Limb (tissue), 2 donors: ENCODE measurements at regions not wholly inside any gene's neighbourhood (a gene's known extent, or its start where the extent isn't known, plus 50 kb on each side); places are given as distances from the start of the nearest gene placed in this dataset.

ENCODE experiments used
- DNase-seq, 2 donors: peaks; one replicate each; pipeline ENCODE4 v3.0.0-alpha.2; 2016; ENCODE audit errors: extremely low spot score in 2 of 2

DNA sequence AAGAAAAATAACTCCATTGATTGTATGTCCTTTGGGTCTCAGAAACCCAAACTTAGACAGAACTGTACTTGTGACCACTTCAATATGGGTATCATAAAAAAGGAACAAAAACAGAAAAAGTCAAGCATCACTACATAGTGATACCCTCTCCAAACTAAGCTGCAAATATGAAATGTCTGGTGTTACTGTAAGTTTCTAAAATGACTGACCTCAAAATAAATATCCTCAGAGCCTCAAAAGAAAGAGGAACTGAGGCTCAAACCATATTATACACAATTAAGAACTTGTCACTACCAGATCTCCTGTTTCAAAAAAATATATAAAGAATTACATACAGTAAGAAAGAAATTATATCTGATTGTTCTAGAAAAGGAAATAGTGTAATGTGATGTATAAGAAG lies 787.9 kb upstream of the KLHL1 start:
- DNase-seq, result no peak

DNA sequence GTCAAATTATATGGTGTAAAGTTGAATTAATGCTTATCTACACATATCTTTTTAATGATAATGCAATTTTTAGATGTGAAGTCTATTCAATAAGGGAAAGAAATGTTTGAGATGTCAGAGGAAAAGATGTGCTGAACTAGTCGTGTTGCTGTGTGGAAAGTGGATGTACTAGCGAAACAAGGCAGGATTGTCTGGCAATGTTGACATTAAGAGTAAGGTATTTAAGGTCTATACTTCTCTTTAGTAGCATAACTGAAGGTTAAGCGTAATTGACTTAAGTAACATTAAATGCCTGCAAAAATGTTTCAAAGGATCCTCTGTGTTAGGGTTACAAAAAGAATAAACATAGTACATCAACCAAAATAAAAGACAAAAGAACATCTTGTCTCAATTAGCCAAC lies 787.3 kb upstream of the KLHL1 start:
- no peak for DNase-seq

DNA sequence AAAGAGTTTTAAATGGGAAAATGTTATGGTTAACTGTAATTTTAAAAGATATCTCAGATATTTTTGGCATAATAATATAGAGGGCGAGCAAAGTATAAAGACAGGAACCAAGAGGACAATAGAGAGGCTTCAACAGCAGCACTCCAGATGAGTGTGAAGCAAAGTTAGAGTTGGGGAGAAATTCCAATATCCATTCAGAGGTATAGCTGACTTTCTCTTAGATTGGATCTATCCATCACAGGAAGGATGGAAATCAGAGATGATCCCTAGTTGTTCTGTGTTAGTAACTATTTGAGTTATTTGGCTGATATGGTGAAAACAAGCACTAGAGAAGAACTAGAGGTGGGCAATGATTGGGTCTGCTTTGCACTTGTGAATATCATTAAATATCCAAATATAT lies 786.0 kb upstream of the KLHL1 start:
- DNase-seq, result no peak

DNA sequence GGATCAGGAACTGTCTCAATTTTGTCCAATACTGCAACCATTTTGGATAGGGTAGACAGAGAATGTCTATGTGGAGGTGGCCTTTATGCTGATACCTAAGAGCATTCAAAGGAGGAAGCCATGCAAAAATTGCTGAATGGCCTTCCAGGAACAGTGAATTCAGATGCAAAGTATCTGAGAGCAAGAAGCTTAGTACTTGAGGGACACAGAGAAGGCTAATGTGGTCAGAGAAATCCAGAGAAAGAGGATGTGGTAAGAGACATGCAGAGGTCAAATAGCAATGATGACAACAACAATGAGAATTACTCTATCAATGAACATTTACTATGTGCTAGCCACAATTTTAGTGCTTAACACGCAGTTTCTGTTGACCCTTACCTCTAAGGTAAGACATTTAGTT lies 785.6 kb upstream of the KLHL1 start:
- no peak for DNase-seq

DNA sequence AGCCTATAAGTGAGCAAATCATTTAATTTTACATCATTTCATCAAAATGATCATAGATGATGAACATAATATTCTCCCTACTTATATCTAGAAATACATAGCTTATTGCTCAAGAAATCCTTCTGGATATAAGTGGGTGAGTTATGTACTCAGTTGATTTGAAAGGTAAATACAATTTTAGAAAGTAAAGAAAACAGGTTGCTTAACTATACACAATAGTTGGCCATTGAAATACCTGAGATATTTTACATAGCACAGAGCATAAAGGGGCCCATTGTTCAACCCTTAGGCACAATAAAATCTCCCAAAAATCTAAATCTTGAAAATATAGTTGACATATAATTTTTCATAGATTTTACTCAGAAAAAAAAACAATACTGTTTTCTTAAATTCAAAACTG lies 782.0 kb upstream of the KLHL1 start:
- DNase-seq, result no peak

DNA sequence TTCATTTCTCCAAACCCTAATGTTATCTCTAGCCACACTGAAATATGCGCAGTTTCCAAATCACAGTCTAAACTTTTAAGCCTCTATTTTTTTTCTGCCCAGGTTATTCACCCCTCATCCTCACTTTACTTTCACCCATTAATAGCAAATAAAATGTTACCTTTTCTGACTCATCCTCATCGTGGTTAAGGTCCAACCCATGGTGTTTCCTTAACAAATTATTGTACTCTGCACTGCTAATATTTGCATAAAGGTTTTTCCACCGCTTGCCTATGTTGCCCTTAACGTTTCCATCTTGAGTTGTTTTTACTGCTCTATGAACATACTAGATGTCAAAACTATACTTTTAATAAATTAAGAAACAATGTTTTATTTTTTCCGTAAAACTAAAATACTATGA lies 780.9 kb upstream of the KLHL1 start:
- DNase-seq, result no peak

DNA sequence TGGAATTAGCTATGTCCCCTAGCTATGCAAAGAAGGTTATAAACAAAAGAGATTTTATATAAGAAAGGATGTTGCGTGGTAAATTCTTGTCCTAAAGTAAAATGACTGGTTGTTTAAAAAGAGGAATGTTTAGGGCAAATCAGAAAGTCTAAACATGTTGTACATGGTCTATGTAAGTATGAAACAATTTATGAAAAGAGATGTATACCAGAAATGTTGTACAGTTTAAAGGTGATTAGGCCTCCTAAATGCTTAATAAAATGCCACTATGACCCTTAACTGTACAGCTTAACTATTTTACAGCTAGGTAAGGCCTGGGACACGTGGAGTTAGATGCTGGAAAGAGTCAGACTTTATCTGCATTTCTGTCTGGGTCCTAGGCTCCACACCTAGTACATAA lies 775.9 kb upstream of the KLHL1 start:
- DNase-seq, result no peak

DNA sequence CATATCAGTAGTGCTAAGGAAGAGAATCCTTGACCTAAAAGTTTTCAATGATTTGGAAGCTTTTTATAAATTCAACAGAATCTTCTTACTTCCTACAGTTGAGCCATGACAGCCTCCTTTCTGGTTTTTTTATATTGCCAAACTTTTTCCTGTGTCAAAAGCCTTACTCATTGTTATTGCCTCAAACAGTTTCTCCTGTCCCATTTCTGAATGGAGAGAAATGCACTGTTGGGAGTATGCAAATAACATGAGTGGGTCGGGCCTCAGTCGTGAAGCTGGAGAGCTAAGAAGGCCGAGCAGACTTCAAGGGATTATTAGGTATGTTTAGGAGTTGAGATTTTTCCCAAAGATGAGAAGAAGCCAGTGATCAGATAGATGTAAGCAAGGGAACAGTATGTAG lies 766.4 kb upstream of the KLHL1 start:
- DNase-seq, result no peak

DNA sequence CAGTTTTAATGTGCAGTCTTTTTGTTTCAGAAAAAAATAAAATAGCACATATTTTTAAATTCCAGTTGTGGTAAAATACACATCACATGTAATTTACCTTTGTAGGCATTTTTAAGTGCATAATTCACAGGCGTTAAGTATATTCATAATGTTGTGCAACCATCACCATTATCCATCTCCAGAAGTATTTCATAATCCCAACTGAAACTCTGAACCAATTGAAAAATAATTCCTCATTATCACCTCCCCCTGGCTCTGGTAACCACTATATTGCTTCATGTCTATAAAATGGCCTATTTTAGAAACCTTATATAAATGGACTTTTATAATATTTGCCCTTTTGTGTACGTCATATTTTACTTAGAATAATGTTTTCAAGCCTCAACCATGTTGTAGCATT lies 756.5 kb upstream of the KLHL1 start:
- DNase-seq, result no peak

DNA sequence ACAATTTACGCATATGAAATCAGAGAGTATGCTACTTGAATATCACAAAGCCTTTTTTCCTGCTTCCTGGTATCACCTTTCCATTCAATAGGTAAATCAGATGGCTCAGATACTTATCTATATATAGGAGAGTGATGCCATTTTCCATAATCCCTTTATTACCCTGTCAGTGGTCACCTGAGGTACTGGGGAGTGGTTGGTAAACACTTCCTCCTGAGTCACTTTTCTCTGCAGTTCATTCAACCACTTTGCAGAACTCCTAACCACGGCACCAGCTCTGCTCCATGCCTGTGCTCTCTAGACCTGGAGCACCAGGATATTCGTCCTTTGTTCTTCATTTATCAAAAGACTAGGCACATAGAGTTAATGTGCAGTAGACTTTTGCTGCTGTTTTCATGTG lies 748.5 kb upstream of the KLHL1 start:
- no peak for DNase-seq

DNA sequence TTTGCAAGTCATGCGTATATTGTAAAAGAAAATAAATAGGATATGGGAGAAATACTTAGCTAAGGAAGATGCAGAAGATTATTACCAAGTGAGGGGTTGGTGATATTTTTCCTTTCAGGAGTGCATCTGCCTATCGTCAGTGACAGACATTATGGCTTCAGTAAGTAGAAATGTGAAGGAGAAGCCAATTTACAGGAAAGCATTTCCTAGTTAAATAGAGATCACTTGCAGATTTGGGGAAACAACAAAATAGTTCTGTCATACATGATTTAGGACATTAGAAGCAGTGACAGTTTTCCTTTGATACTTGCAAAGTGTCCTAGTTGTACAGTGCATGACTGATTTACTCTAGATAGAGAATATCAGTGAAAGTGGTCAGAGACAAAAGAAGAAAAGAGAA lies 747.8 kb upstream of the KLHL1 start:
- DNase-seq, result no peak

DNA sequence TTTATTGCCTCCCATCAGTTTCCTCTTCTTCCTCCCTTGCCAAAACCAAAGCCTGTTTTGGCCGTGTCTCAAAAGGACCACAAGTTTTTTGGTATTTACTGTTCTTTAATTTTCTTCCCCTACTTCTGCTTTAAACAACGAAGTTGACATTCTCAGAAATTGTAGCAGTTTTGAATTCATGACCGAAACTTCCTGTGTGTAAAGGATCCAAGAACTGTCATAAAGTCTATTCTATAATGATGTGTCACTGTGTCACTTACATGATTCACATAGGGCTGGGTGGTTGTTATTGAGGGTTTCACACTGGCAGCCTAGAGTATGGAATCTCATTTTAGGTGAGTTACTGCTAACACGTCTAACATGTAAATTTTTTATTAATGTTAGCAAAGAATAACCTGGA lies 741.0 kb upstream of the KLHL1 start:
- DNase-seq, result no peak

DNA sequence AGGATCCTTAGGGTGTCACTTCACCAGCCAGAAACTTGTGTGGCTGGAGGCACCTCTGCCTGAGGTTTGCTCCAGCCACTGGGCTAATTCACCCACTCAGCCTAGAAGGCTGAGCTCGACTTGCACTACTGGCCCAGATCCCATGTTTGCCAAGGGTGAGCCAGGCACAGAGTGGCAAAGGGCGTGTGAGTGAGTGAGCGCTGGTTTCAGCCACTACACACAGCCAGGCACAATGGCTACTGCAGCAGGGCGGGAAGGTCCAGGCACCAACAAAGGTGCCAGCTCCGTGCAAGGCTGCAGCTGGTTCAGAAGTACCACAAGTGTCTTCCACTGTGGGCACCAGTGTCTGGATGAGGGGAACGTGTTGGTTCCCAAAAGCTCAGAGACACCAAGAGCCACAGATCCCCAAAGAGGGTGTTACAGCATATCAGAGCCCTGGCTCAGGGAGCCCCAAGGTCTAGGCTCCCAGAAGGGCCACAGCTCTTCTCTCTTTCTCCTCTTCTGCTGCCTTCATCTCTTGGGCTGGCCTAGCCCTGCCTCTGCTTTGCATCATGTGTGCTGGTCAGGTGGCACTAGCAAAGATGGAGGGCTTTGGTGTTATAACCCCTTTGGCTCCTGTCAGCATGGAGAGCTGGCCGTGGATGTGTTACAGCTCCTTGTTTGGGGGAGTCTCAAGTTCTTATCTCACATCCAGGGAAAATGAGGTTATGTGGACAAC lies 736.3 kb upstream of the KLHL1 start:
- no peak for DNase-seq

DNA sequence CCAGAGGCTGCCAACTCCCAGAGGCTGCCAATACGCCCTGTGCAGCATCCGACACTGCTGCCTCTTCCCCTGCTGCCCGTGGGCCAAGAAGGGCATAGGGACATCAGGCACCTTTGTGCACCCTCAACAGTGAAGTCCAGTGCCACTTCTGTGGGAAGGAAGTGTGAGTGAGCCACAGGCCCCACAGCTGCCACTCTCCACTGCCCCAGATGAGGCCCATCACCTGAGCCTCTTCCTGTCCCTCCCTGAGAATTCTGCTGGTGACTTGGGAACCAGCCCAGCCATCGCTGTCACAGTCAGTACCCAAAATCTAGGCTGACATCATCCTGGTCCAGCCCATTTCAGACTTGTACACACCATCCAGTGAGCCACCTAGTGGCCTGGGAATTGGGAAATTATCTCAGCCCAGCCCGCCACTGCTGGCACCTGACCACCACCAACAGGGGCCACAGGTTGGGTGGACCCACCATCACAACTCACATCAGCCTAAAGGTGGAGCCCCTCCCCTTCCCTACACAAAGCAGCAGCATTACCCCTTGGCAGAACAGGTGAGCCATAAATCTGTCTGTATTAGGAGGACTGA lies 733.9 kb upstream of the KLHL1 start:
- no peak for DNase-seq

DNA sequence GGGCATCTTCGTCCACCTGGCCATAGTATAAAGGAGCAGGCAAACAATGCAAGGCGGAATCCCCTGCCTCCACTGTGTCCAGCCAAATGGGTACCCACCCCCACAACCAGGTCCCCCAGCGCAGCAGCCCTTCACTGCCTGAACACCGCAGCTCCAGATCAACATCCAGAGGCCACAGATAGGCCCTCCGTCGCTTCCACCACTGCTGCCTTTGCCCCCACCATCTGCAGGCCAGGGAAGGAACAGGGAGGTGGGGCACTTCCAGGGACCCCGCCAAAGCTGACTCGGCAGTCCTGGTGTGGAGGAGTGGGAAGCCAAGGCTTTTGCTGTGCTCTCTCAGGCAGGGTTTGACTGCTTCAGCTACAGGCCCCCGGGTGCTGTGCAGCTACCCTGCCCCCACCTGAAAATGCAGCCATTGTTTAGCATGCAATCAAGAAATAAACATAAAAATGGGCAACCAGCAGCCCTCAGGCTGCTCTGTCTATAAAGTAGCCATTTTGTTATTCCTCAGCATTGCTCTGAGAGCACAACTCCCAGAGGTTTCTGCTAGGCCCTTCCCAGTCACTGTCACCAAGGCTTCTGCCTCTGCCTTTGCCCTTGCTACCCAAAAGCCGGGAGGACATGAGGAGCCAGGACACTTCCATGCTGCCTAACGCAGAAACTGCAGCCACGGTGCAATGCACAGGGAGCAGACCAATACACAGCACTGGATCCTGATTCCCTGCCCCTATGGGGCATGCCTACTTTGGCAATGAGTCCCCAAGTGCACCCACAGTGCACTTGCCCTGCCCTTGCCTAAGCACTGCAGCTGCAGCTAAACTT lies 733.2 kb upstream of the KLHL1 start:
- DNase-seq, result no peak

DNA sequence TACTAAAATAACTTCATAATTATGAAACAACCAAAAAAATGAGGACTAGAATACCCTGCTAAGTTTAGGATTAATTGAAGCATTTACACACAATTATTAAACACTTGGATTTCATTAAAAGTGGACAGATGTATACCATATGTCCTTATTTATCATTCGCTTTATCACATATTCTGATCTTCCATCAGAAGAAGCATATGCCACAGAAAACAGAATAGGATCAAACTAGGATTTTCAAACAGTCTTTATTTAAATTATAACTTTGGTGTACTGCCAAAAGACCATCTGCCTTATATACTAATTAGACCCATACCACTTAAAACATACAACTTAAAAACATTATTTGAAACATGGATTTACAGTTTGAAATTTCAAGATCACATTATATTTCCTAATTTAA lies 727.1 kb upstream of the KLHL1 start:
- DNase-seq, result no peak

DNA sequence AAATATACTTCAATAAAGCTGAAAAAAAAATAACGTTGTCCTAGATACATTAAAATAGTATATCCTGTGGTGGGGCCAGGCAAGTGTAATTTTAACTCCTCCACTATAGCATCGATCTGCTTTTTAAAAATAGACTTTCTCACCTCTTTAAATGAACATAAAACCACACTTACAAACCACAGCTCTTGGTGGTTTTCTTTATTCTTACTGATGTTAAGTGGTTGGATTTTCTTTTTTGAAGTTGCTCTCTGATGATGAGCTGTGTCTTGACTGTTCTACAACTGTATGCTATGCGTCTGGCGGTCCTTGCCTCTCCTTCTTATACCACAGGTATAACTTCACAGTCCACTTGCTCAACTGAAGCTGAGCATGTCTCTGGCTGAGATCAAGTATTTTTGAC lies 721.5 kb upstream of the KLHL1 start:
- DNase-seq, result no peak

DNA sequence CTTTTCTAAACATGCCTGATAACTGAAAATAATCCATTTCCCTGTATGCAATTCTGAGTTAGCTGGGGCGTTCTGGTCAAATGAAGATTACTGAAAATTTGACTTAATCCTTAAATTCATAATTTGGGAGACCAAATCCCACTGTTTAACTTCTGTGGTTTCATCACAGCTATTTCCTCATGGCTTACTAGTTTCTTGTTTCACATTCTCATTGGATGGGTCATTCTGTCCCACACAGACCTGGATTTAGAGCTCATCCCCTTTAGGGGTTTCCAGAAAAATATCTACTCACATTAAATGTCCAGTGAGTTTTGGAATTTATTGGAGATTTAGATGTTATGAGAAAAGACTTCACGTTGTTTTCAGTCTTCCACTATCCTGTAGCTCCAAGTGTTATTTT lies 709.3 kb upstream of the KLHL1 start:
- DNase-seq, result no peak

DNA sequence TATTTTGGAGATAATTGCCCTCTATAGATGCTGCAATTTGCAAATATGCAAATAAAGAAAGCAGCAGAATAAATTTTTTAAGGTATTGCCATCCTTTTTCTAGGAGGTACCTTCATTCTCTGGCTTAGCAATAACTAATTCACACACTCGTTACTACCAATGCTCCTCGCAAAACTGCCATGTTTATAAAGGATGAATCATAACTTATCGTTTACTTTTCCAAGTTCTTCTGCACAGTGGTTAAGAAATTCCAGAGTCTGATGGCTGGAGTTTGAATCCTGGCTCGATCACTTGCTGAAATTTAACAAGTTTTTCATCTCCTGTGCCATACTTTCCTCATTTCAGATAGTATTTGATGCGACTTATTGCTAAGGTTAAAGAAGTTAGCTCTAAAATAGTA lies 708.6 kb upstream of the KLHL1 start:
- no peak for DNase-seq

DNA sequence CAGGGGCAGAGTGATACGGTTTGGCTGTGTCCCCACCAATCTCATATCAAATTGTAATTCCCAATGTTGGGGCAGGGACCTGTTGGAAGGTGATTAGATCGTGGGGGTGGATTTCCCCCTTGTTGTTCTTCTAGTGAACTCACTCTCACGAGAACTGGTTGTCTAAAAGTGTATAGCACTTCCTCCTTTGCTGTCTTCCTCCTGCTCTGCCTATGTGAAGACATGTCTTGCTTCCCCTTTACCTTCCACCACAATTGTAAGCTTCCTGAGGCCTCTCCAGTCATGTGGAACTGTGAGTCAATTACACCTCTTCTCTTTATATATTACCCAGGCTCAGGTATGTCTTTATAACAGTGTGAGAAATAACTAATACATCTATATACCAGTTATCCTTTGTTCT lies 706.4 kb upstream of the KLHL1 start:
- no peak for DNase-seq

DNA sequence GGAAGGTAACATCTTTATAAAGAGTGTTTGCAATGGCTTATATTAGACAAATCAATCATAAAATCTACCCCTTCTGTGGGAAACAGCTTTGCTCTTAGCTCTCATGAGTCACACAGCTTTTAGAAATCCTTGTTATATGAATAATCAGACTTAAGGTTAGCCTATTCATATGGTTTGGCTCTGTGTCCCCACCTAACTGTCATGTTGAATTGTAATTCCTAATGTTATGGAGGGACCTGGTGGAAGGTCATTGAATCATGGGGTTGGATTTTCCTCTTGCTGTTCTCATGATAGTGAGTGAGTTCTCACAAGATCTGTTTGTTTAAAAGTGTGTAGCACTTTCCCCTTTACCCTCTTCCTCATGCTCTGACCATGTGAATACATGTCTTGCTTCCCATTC lies 704.2 kb upstream of the KLHL1 start:
- no peak for DNase-seq

DNA sequence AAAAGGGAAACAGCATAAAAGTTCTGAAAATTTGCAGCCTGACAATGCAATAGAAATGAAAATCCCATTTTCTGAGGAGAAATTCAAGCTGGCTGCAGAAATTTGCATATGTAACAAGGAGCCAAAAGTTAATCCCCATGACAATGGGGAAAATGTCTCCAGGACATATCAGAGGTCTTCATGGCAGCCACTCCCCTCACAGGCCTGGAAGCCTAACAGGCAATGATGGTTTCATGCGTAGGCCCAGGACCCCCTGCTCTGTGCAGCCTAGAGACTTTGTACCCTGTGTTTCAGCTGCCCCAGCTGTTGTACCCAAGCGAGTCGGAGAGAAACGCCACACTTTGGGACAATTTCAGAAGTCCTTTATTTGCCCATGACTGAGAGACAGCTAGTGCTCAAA lies 701.3 kb upstream of the KLHL1 start:
- DNase-seq, result no peak

DNA sequence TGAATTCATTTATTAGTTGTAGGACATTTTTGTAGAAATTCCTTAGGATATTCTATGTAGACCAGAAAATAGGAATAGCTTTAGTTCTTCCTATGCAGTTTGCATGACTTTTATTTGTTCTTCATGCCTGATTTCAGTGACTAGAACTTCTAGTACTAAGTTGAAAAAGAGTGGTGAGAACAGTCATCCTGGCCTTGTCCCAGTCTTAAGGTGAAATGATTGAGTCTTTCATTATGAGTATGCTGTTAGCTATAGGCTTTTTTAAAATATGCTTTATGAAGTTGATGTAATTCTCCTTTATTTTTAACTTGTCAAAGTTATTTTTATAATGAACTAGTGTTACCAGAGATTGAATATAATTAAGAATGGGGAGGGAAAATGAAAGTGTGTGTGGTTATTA lies 690.1 kb upstream of the KLHL1 start:
- no peak for DNase-seq
